SK-N-SH (cell line): ENCODE measurements at regions not wholly inside any gene's neighbourhood (a gene's known extent, or its start where the extent isn't known, plus 50 kb on each side); places are given as distances from the start of the nearest gene placed in this dataset.

ENCODE experiments used
- POLR2AphosphoS5 ChIP-seq: IDR thresholded peaks from 2 replicates; pipeline ENCODE4 v1.6.1; 2012; ENCODE audit warnings: low read depth, low read length
- RCOR1 ChIP-seq: fragments of 150-350 bp; IDR thresholded peaks from 2 replicates; pipeline ENCODE4 v1.6.1; 2017; ENCODE audit warnings: antibody characterized with exemption, low read length
- TF ChIP-seq, protein P1 (sequence below): fragments of 200-600 bp; sonication (generic); IDR thresholded peaks from 2 replicates; pipeline ENCODE4 v1.6.1; 2017; ENCODE audit warnings: antibody characterized with exemption, mild to moderate bottlenecking, moderate library complexity
- TF ChIP-seq, protein P2 (sequence below): IDR thresholded peaks from 2 replicates; pipeline ENCODE4 v1.4.0; 2012; ENCODE audit warnings: low read depth, borderline replicate concordance

DNA sequence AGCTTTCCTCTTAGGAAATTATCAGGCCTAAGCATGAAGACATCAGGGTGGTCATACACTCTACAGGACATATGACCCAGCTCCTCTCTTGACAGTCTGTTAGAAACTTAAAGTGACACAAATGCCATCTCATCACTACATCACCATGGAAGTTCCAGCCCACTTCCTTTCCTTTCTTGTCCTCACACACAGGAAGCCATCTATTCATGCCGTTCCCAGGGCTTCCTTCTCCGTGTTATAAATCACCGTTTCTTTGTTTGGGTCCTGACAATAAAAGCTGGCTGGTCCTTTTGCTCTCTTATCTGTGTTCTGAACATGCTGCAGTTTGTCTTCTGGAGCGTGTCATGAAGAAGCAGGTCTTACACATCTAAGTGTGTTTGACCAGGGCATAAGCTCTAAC is 692.1 kb upstream of the CELF4 start:
- TF ChIP-seq POLR2AphosphoS5 (no peak), RCOR1 (no peak)
- TF ChIP-seq, protein P1, sequence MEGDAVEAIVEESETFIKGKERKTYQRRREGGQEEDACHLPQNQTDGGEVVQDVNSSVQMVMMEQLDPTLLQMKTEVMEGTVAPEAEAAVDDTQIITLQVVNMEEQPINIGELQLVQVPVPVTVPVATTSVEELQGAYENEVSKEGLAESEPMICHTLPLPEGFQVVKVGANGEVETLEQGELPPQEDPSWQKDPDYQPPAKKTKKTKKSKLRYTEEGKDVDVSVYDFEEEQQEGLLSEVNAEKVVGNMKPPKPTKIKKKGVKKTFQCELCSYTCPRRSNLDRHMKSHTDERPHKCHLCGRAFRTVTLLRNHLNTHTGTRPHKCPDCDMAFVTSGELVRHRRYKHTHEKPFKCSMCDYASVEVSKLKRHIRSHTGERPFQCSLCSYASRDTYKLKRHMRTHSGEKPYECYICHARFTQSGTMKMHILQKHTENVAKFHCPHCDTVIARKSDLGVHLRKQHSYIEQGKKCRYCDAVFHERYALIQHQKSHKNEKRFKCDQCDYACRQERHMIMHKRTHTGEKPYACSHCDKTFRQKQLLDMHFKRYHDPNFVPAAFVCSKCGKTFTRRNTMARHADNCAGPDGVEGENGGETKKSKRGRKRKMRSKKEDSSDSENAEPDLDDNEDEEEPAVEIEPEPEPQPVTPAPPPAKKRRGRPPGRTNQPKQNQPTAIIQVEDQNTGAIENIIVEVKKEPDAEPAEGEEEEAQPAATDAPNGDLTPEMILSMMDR, result no peak
- TF ChIP-seq, protein P2, sequence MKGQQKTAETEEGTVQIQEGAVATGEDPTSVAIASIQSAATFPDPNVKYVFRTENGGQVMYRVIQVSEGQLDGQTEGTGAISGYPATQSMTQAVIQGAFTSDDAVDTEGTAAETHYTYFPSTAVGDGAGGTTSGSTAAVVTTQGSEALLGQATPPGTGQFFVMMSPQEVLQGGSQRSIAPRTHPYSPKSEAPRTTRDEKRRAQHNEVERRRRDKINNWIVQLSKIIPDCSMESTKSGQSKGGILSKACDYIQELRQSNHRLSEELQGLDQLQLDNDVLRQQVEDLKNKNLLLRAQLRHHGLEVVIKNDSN, result no peak
